GM18505 (cell line): ENCODE measurements at regions not wholly inside any gene's neighbourhood (a gene's known extent, or its start where the extent isn't known, plus 50 kb on each side); places are given as distances from the start of the nearest gene placed in this dataset.

Source experiments
- ATAC-seq: cut with Tn5 transposase; IDR thresholded peaks from one replicate; pipeline ENCODE4 v1.9.1; 2021; ENCODE audit not compliant: unreplicated experiment
- POLR2A ChIP-seq: IDR thresholded peaks from 4 replicates; pipeline ENCODE4 v1.6.1; 2011; ENCODE audit warnings: borderline replicate concordance; ENCODE audit not compliant: insufficient read depth, insufficient read length; ENCODE audit errors: extremely low read depth

GRCh38 chrX:110989447-110989846 is 106.5 kb upstream of the PAK3 start:
- no peak for ATAC-seq
- TF ChIP-seq POLR2A: no peak

GRCh38 chrX:110987292-110987691 is 108.7 kb upstream of the PAK3 start:
- ATAC-seq: no peak

GRCh38 chrX:110985470-110985869 is 110.5 kb upstream of the PAK3 start:
- no peak for ATAC-seq
- TF ChIP-seq POLR2A: no peak

More at GRCh38 chrX:110987292-110987691, 108.7 kb upstream of the PAK3 start:
- TF ChIP-seq POLR2A: no peak

- TF ChIP-seq POLR2A: no peak
- no peak for ATAC-seq
Observed at GRCh38 chrX:110983024-110983423, 113.0 kb upstream of the PAK3 start.

GRCh38 chrX:110966839-110967238 is 129.2 kb upstream of the PAK3 start:
- ATAC-seq: no peak
- no peak for TF ChIP-seq POLR2A

GRCh38 chrX:110966091-110966454 is 129.9 kb upstream of the PAK3 start:
- ATAC-seq: no peak
- no peak for TF ChIP-seq POLR2A

- no peak for ATAC-seq
- TF ChIP-seq POLR2A: no peak
Observed at GRCh38 chrX:110965409-110966090, 130.4 kb upstream of the PAK3 start.

GRCh38 chrX:110964786-110965185 is 131.2 kb upstream of the PAK3 start:
- no peak for ATAC-seq
- no peak for TF ChIP-seq POLR2A

GRCh38 chrX:110962451-110962850 is 133.5 kb upstream of the PAK3 start:
- TF ChIP-seq POLR2A: no peak

GRCh38 chrX:110955706-110956105 is 140.3 kb upstream of the PAK3 start:
- ATAC-seq: no peak
- no peak for TF ChIP-seq POLR2A

More at GRCh38 chrX:110962451-110962850, 133.5 kb upstream of the PAK3 start:
- no peak for ATAC-seq

- TF ChIP-seq POLR2A: no peak
- no peak for ATAC-seq
Observed at GRCh38 chrX:110954428-110955100, 141.4 kb upstream of the PAK3 start.

GRCh38 chrX:110951472-110952269 is 144.3 kb upstream of the PAK3 start:
- TF ChIP-seq POLR2A: no peak
- ATAC-seq: no peak

GRCh38 chrX:110944751-110945675 is 149.4 kb upstream of the CHRDL1 start:
- no peak for TF ChIP-seq POLR2A
- no peak for ATAC-seq
